Neural crest cell (in vitro differentiated cells): ENCODE measurements at regions not wholly inside any gene's neighbourhood (a gene's known extent, or its start where the extent isn't known, plus 50 kb on each side); places are given as distances from the start of the nearest gene placed in this dataset.

Source experiments
- DNase-seq: peaks from one replicate; pipeline ENCODE4 v3.0.0; 2021; ENCODE audit warnings: low read depth, mixed read lengths, low spot score
- H3K27ac Mint-ChIP-seq: one replicate; pipeline ENCODE4 v1.8.0; 2021; ENCODE audit warnings: mild to moderate bottlenecking, mixed read lengths; ENCODE audit not compliant: unreplicated experiment
- H3K27me3 Mint-ChIP-seq: 2 replicates; pipeline ENCODE4 v1.8.0; 2021; ENCODE audit warnings: low read depth, mild to moderate bottlenecking, mixed read lengths
- H3K36me3 Mint-ChIP-seq: 2 replicates; pipeline ENCODE4 v1.8.0; 2021; ENCODE audit warnings: low read depth, mild to moderate bottlenecking, mixed read lengths
- H3K4me1 Mint-ChIP-seq: 2 replicates; pipeline ENCODE4 v1.8.0; 2021; ENCODE audit warnings: mixed read lengths
- H3K4me3 Mint-ChIP-seq: one replicate; pipeline ENCODE4 v1.8.0; 2021; ENCODE audit warnings: mild to moderate bottlenecking, mixed read lengths
- H3K9me3 Mint-ChIP-seq: 2 replicates; pipeline ENCODE4 v1.8.0; 2021; ENCODE audit warnings: mixed read lengths
- CTCF ChIP-seq: fragments of 200-600 bp; sonication (generic); conservative IDR thresholded peaks from 2 replicates; pipeline ENCODE4 v1.5.0; 2021; ENCODE audit warnings: antibody characterized with exemption, mild to moderate bottlenecking

DNA sequence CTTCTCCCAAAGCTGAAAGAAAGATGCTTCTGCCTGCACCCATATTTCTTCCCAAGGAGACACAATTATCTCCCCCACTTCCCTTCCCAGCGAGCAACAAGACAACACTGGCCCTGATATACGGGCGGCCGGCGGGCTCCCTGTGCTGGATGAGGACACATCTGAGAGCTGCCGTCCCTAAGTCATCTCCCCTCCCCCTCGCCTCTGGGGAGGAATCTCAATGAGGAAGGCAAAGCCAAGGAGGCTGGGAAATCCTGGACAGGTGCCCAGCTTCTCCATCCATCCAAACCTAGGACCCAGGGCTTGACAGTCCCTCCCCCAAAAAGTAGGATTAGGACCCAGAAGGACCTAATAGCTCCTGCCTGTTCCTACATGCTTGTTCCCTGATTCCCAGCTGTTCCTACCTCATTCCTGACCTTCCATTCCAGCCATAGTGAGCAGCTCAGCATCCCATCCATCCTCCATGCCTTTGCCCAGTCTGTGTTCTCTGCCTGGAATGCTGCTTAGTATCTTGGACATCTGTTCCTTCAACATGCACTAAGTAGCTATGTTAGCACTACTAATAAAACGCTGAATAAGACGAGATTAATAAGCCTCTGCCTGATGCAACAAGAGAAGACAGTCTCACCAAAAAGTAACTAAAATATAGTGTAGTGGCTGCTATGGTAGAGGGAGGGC, 167.9 kb downstream of the CCT6B start:
- no peak for DNase-seq
- H3K4me1 Mint-ChIP-seq: no peaks in the 10 kb centered on the region
- H3K36me3 Mint-ChIP-seq: no peaks in the 10 kb centered on the region
- H3K9me3 Mint-ChIP-seq: no peaks in the 10 kb centered on the region
- no peak for TF ChIP-seq CTCF
- no peak overlapping the region for H3K27ac Mint-ChIP-seq
- peaks cover 60% of the 10 kb centered on the region for H3K27me3 Mint-ChIP-seq
- no peak overlapping the region for H3K4me3 Mint-ChIP-seq

- H3K4me1 Mint-ChIP-seq: no peaks in the 10 kb centered on the region
- no peak overlapping the region for H3K27ac Mint-ChIP-seq
- no peaks in the 10 kb centered on the region for H3K9me3 Mint-ChIP-seq
- DNase-seq: no peak
- peaks cover 58% of the 10 kb centered on the region for H3K27me3 Mint-ChIP-seq
- H3K4me3 Mint-ChIP-seq: no peak overlapping the region
- TF ChIP-seq CTCF: no peak
- no peaks in the 10 kb centered on the region for H3K36me3 Mint-ChIP-seq
Measured at GRCh38 chr17:34788696-34789095, 172.6 kb downstream of the CCT6B start.

DNA sequence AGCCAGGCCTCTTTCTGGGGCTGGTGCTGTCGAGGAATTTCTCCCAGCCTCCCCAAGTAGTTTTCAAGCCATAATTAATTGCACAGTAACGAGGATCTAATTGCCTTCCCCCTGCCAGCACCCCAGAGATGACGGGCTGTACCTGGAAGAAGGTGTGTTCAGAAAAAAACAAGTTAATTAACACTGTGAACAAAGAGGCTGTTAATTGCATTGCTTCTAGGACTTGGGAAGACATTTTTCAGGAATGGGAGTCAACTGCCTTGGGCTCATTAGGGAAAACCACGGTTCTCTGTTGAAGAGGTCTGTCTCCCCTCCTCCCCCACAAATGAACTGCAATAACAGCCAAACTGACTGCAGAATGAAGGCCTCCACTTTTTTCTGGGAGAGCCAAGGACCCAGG, 176.7 kb downstream of the CCT6B start:
- H3K27me3 Mint-ChIP-seq: peaks cover 37% of the 10 kb centered on the region
- no peak overlapping the region for H3K27ac Mint-ChIP-seq
- TF ChIP-seq CTCF: no peak
- no peak for DNase-seq
- no peak overlapping the region for H3K4me3 Mint-ChIP-seq
- no peaks in the 10 kb centered on the region for H3K4me1 Mint-ChIP-seq
- no peaks in the 10 kb centered on the region for H3K36me3 Mint-ChIP-seq
- no peaks in the 10 kb centered on the region for H3K9me3 Mint-ChIP-seq

GRCh38 chr17:34782271-34782670, 179.0 kb downstream of the CCT6B start:
- Mint-ChIP-seq H3K27ac (no peak overlapping the region), H3K4me3 (no peak overlapping the region), H3K27me3 (peaks cover 25% of the 10 kb centered on the region), H3K4me1 (peaks cover 2% of the 10 kb centered on the region), H3K36me3 (no peaks in the 10 kb centered on the region), H3K9me3 (no peaks in the 10 kb centered on the region)
- TF ChIP-seq CTCF: no peak
- no peak for DNase-seq

- Mint-ChIP-seq H3K36me3 (no peaks in the 10 kb centered on the region), H3K4me1 (peaks cover 6% of the 10 kb centered on the region)
- TF ChIP-seq CTCF: no peak
Measured at GRCh38 chr17:34781571-34782108, 179.6 kb downstream of the CCT6B start.

More at GRCh38 chr17:34781571-34782108, 179.6 kb downstream of the CCT6B start:
- H3K4me3 Mint-ChIP-seq: no peak overlapping the region
- no peak for DNase-seq
- no peak overlapping the region for H3K27ac Mint-ChIP-seq
- no peaks in the 10 kb centered on the region for H3K9me3 Mint-ChIP-seq
- peaks cover 19% of the 10 kb centered on the region for H3K27me3 Mint-ChIP-seq
